ENCODE measurements at regions not wholly inside any gene's neighbourhood (a gene's known extent, or its start where the extent isn't known, plus 50 kb on each side); places are given as distances from the start of the nearest gene placed in this dataset.

GRCh38 chr7:27345997-27346396, 103.4 kb downstream of the EVX1 start:
- TF ChIP-seq ELF1 (IDR thresholded peaks at IDR 0.05; ENCODE audit: borderline replicate concordance, low read depth) (no peak), ATF3 (IDR thresholded peaks at IDR 0.05) (no peak), FOSL1 (IDR thresholded peaks at IDR 0.05; ENCODE audit: low read depth) (no peak), EZH2 (IDR thresholded peaks at IDR 0.05) (no peak), YY1 (IDR thresholded peaks at IDR 0.05; ENCODE audit: extremely low read depth, insufficient replicate concordance, low read depth, low read length) (no peak), MAX (IDR thresholded peaks at IDR 0.05) (no peak), SP1 (IDR thresholded peaks at IDR 0.05; ENCODE audit: low read depth) (no peak), POLR2A (IDR thresholded peaks at IDR 0.05; ENCODE audit: borderline replicate concordance, extremely low read depth, insufficient read depth, insufficient read length) (no peak), JUND (IDR thresholded peaks at IDR 0.05) (no peak), TCF7L2 (IDR thresholded peaks at IDR 0.05; ENCODE audit: borderline replicate concordance, extremely low read depth, insufficient read depth, insufficient read length) (no peak), SRF (IDR thresholded peaks at IDR 0.05; ENCODE audit: low read depth) (no peak), ZNF274 (IDR thresholded peaks at IDR 0.05; ENCODE audit: low read depth, low read length) (no peak)
- no TSS peak for BruUV-seq (replicated peaks)
- H3K36me3 ChIP-seq (ENCODE audit: control insufficient read depth in 1 of 2, insufficient read depth in 2 of 2, low read length in 2 of 2) = no peaks in the 10 kb centered on the region
- no peak overlapping the region for H3K9ac ChIP-seq (ENCODE audit: low read length)
- H3K79me2 ChIP-seq (ENCODE audit: insufficient read depth, low read length) = no peaks in the 10 kb centered on the region
- no peak overlapping the region for H3K4me3 ChIP-seq (replicated peaks in 1 of 2; ENCODE audit: low read depth in 1 of 2, low read length in 2 of 2)
- H4K20me1 ChIP-seq (ENCODE audit: insufficient read depth) = no peaks in the 10 kb centered on the region
- no peaks in the 10 kb centered on the region for H3K27me3 ChIP-seq (ENCODE audit: insufficient read depth, low read length)
- H3K4me1 ChIP-seq (ENCODE audit: control insufficient read depth in 1 of 2, insufficient read depth in 2 of 2, low read length in 2 of 2) = peaks cover 0 to 7% of the 10 kb centered on the region in 2 experiments; a peak in 1 of 4 replicates
- no peak overlapping the region for H3K27ac ChIP-seq (ENCODE audit: low read depth, low read length)
- H2AFZ ChIP-seq (ENCODE audit: low read depth, low read length, poor library complexity, severe bottlenecking) = no peak overlapping the region
- H3K9me3 ChIP-seq (ENCODE audit: control insufficient read depth in 1 of 2, insufficient read depth in 1 of 2, low read depth in 1 of 2, low read length in 2 of 2) = no peaks in the 10 kb centered on the region
- ChIA-PET RAD21 (ENCODE audit: low non-redundant PET in 1 of 2, low total read pairs in 2 of 2, uncharacterized antibody in 2 of 2, unreplicated experiment in 2 of 2) (no interaction called here), POLR2A (no interaction called here), CTCF (no interaction called here)
- H3K9me2 ChIP-seq (ENCODE audit: insufficient read depth) = no peaks in the 10 kb centered on the region
- DNase-seq (ENCODE audit: low read depth, low spot score) = no peak
- intact Hi-C loops (cut with micrococcal nuclease) = no loop called here
- ATAC-seq = no peak
- no peak overlapping the region for H3K4me2 ChIP-seq (ENCODE audit: low read length)
